PC-3 (cell line): ENCODE measurements at regions not wholly inside any gene's neighbourhood (a gene's known extent, or its start where the extent isn't known, plus 50 kb on each side); places are given as distances from the start of the nearest gene placed in this dataset.

ENCODE experiments used
- ATAC-seq: fragments of 200-7000 bp; cut with Tn5 transposase; 2 replicates; pipeline ENCODE4 v1.9.1; 2020; ENCODE audit warnings: mild to moderate bottlenecking, moderate library complexity
- BruUV-seq: library from RNA; stranded (reverse); fragments of 400-500 nt; replicated peaks from 2 replicates; lab custom pipeline; 2021; lab: Mats Ljungman, UMichigan
- CTCF ChIA-PET: fragments of 300-600 bp; sonication (Branson Sonifier 250); formaldehyde crosslinking; loops from one replicate; lab custom pipeline; 2022; ENCODE audit warnings: antibody characterized with exemption; lab: Charles Lee
- POLR2A ChIA-PET: fragments of 300-600 bp; sonication (Branson Sonifier 250); formaldehyde crosslinking; loops from one replicate; lab custom pipeline; 2022; ENCODE audit warnings: antibody characterized with exemption; ENCODE audit not compliant: unreplicated experiment; lab: Charles Lee
- DNase-seq: peaks from one replicate; pipeline ENCODE4 v3.0.0-alpha.2; 2015
- H2AFZ ChIP-seq: fragments of 300-600 bp; sonication (generic); 2 replicates; pipeline ENCODE4 v1.6.0; 2016; ENCODE audit warnings: antibody characterized with exemption, low read length
- H3F3A ChIP-seq: fragments of 300-600 bp; sonication (generic); one replicate; pipeline ENCODE4 v1.6.0; 2017; ENCODE audit warnings: antibody characterized with exemption, low read length, control low read depth, mild to moderate bottlenecking; ENCODE audit not compliant: unreplicated experiment
- H3K27ac ChIP-seq: fragments of 300-600 bp; sonication (generic); 2 replicates; pipeline ENCODE4 v1.5.1; 2016; ENCODE audit warnings: mild to moderate bottlenecking, low read length
- H3K27me3 ChIP-seq: fragments of 300-600 bp; sonication (generic); 2 replicates; pipeline ENCODE4 v1.6.1; 2016; ENCODE audit warnings: low read length, mixed read lengths
- H3K36me3 ChIP-seq: fragments of 300-600 bp; sonication (generic); 2 replicates; pipeline ENCODE4 v1.6.1; 2016; ENCODE audit warnings: low read depth, mixed run types, low read length, mixed read lengths
- H3K4me1 ChIP-seq: fragments of 300-600 bp; sonication (generic); 2 replicates; pipeline ENCODE4 v1.5.1; 2016; ENCODE audit warnings: low read length; ENCODE audit not compliant: insufficient read depth
- H3K4me2 ChIP-seq: fragments of 300-600 bp; sonication (generic); 2 replicates; pipeline ENCODE4 v1.6.0; 2016; ENCODE audit warnings: low read length
- H3K4me3 ChIP-seq: fragments of 300-600 bp; sonication (generic); 2 replicates; pipeline ENCODE4 v1.5.1; 2016; ENCODE audit warnings: mild to moderate bottlenecking, low read length, mixed read lengths
- H3K79me2 ChIP-seq: fragments of 300-600 bp; sonication (generic); 2 replicates; pipeline ENCODE4 v1.6.1; 2017; ENCODE audit warnings: low read length, mixed read lengths
- H3K9ac ChIP-seq: fragments of 300-600 bp; sonication (generic); 2 replicates; pipeline ENCODE4 v1.6.0; 2016; ENCODE audit warnings: mild to moderate bottlenecking, low read length
- H3K9me2 ChIP-seq: fragments of 300-600 bp; sonication (generic); replicated peaks from 2 replicates; pipeline ENCODE4 v1.6.1; 2016; ENCODE audit warnings: mixed run types, low read length, mixed read lengths
- H3K9me3 ChIP-seq: fragments of 300-600 bp; sonication (generic); 2 replicates; pipeline ENCODE4 v1.6.1; 2016; ENCODE audit warnings: low read length, mixed read lengths
- H4K20me1 ChIP-seq: fragments of 300-600 bp; sonication (generic); 2 replicates; pipeline ENCODE4 v1.6.1; 2016; ENCODE audit warnings: low read length, mixed read lengths
- CTCF ChIP-seq: fragments of 300-600 bp; sonication (generic); conservative IDR thresholded peaks from 2 replicates; pipeline ENCODE4 v1.5.1; 2017; ENCODE audit warnings: antibody characterized with exemption, low read depth, mild to moderate bottlenecking, low read length
- EZH2 ChIP-seq: fragments of 300-600 bp; sonication (generic); IDR thresholded peaks from one replicate; pipeline ENCODE4 v1.6.1; 2017; ENCODE audit warnings: antibody characterized with exemption, mild to moderate bottlenecking, low read length; ENCODE audit not compliant: unreplicated experiment
- EZH2phosphoT487 ChIP-seq: fragments of 300-600 bp; sonication (generic); IDR thresholded peaks from 2 replicates; pipeline ENCODE4 v1.6.1; 2018; ENCODE audit warnings: mild to moderate bottlenecking, antibody characterized with exemption, low read length, borderline replicate concordance
- intact Hi-C: fragments of 100-400 bp; cut with micrococcal nuclease; formaldehyde crosslinking; loops from 2 replicates; pipeline ENCODE4 v1.9.0; 2023

- no peaks in the 10 kb centered on the region for H3K27me3 ChIP-seq
- ChIA-PET POLR2A (interaction anchor here (0.6 to 0.7 kb wide), 6 partner anchors 12 to 230 kb away, joined by 3 to 6 read pairs (median 3); no protein-coding TSS in a partner anchor), CTCF (interaction anchor here (0.6 to 3.5 kb wide), 13 partner anchors 27 to 202 kb away, joined by 3 to 30 read pairs (median 6); partner anchors contain the start of gene ADRB2)
- H3F3A ChIP-seq = peaks cover 30% of the 10 kb centered on the region
- H3K9me3 ChIP-seq = no peaks in the 10 kb centered on the region
- intact Hi-C loops = loop anchor here (1.0 to 5.0 kb wide), 8 partner anchors 26 to 316 kb away; no protein-coding TSS in a partner anchor
- H3K27ac ChIP-seq = peak overlapping the region; percentile 88
- BruUV-seq = no TSS peak
- peak overlapping the region; percentile 25 for H2AFZ ChIP-seq
- peaks cover 80% of the 10 kb centered on the region for H3K4me1 ChIP-seq
- TF ChIP-seq EZH2phosphoT487 = no peak
- TF ChIP-seq CTCF = peak; percentile 97
- H4K20me1 ChIP-seq = no peaks in the 10 kb centered on the region
- no peaks in the 10 kb centered on the region for H3K36me3 ChIP-seq
- ATAC-seq (peak; percentile 62), DNase-seq (peak; percentile 100)
- peak overlapping the region; percentile 59 for H3K9ac ChIP-seq
- peak overlapping the region; percentile 19; the same call in 1 of the 2 replicates for H3K4me3 ChIP-seq
- peak overlapping the region; percentile 68 for H3K4me2 ChIP-seq
- no peaks in the 10 kb centered on the region for H3K9me2 ChIP-seq
- no peaks in the 10 kb centered on the region for H3K79me2 ChIP-seq
Measured at GRCh38 chr5:148912714-148913398, 86.4 kb downstream of the ADRB2 start.

- no peak overlapping the region for H3K4me3 ChIP-seq
- TF ChIP-seq CTCF = no peak
- TF ChIP-seq EZH2phosphoT487 = no peak
- no peak for TF ChIP-seq EZH2
- H2AFZ ChIP-seq = no peak overlapping the region
- peaks cover 30% of the 10 kb centered on the region for H3F3A ChIP-seq
- peaks cover 78% of the 10 kb centered on the region for H3K4me1 ChIP-seq
- H3K36me3 ChIP-seq = no peaks in the 10 kb centered on the region
- TSS peak; percentile 51 for BruUV-seq
- no peaks in the 10 kb centered on the region for H3K9me3 ChIP-seq
- peak overlapping the region; percentile 59 for H3K9ac ChIP-seq
- no peaks in the 10 kb centered on the region for H3K27me3 ChIP-seq
- intact Hi-C loops = loop anchor here (1.0 to 5.0 kb wide), 5 partner anchors 26 to 315 kb away; no protein-coding TSS in a partner anchor
- no peaks in the 10 kb centered on the region for H3K9me2 ChIP-seq
- peak overlapping the region; percentile 68 for H3K4me2 ChIP-seq
- ChIA-PET CTCF (interaction anchor here (0.7 to 3.5 kb wide), 7 partner anchors 44 to 201 kb away, joined by 3 to 30 read pairs (median 12); no protein-coding TSS in a partner anchor), POLR2A (interaction anchor here (0.5 to 1.0 kb wide), 6 partner anchors 23 to 143 kb away, joined by 3 to 4 read pairs (median 4); no protein-coding TSS in a partner anchor)
- DNase-seq (no peak), ATAC-seq (no peak)
- H3K79me2 ChIP-seq = no peaks in the 10 kb centered on the region
- H4K20me1 ChIP-seq = no peaks in the 10 kb centered on the region
- H3K27ac ChIP-seq = peak overlapping the region; percentile 88
Measured at GRCh38 chr5:148913493-148913892, 87.1 kb downstream of the ADRB2 start.
